CD4-positive, alpha-beta memory T cell (primary cell): ENCODE measurements at regions not wholly inside any gene's neighbourhood (a gene's known extent, or its start where the extent isn't known, plus 50 kb on each side); places are given as distances from the start of the nearest gene placed in this dataset.

Source experiments
- CTCF ChIA-PET: fragments of 350-600 bp; sonication (Branson Sonifier 250); formaldehyde crosslinking; loops from one replicate; lab custom pipeline; 2021; ENCODE audit warnings: inconsistent platforms; ENCODE audit not compliant: partially characterized antibody; lab: Charles Lee
- POLR2A ChIA-PET: fragments of 350-600 bp; sonication (Branson Sonifier 250); formaldehyde crosslinking; loops from one replicate; lab custom pipeline; 2021; ENCODE audit not compliant: partially characterized antibody; lab: Charles Lee
- DNase-seq, 5 donors: peaks; one replicate each; pipeline versions ENCODE4 v3.0.0 to v3.0.0-alpha.2; 2020 to 2022; ENCODE audit warnings: mixed read lengths in 1 of 5
- H3K27ac ChIP-seq: one replicate; pipeline ENCODE4 v1.7.0; 2013; ENCODE audit warnings: low read depth, low read length
- H3K27me3 ChIP-seq: 2 replicates; pipeline ENCODE4 v1.7.0; 2013; ENCODE audit warnings: mild to moderate bottlenecking, low read length, moderate library complexity; ENCODE audit not compliant: insufficient read depth
- H3K36me3 ChIP-seq: 2 replicates; pipeline ENCODE4 v1.7.0; 2013; ENCODE audit warnings: mild to moderate bottlenecking, low read length, moderate library complexity; ENCODE audit not compliant: insufficient read depth
- H3K4me1 ChIP-seq: 2 replicates; pipeline ENCODE4 v1.7.0; 2013; ENCODE audit warnings: mild to moderate bottlenecking, low read length, moderate library complexity; ENCODE audit not compliant: insufficient read depth
- H3K4me3 ChIP-seq, 2 donors: one replicate each; pipeline ENCODE4 v1.7.0; 2013; ENCODE audit warnings: low read length in 2 of 2, mild to moderate bottlenecking in 1 of 2
- H3K9me3 ChIP-seq, 2 donors: one replicate each; pipeline ENCODE4 v1.7.0; 2013; ENCODE audit warnings: low read length in 2 of 2, control low read depth in 1 of 2; ENCODE audit not compliant: control insufficient read depth in 1 of 2
- H3K27ac Mint-ChIP-seq, 7 donors: one replicate each; pipeline ENCODE4 v1.8.0; 2020 to 2021; ENCODE audit warnings: mixed read lengths in 7 of 7, mild to moderate bottlenecking in 6 of 7, inconsistent platforms in 3 of 7, moderate library complexity in 3 of 7
- H3K27me3 Mint-ChIP-seq, 2 donors: one replicate each; pipeline ENCODE4 v1.8.0; 2020 to 2021; ENCODE audit warnings: mixed read lengths in 2 of 2
- H3K36me3 Mint-ChIP-seq, 2 donors: one replicate each; pipeline ENCODE4 v1.8.0; 2020 to 2021; ENCODE audit warnings: mixed read lengths in 2 of 2, inconsistent platforms in 1 of 2, mild to moderate bottlenecking in 1 of 2
- H3K4me1 Mint-ChIP-seq, 4 donors: one replicate each; pipeline ENCODE4 v1.8.0; 2020 to 2021; ENCODE audit warnings: mixed read lengths in 4 of 4, mild to moderate bottlenecking in 1 of 4
- H3K4me3 Mint-ChIP-seq, 8 donors: one replicate each; pipeline ENCODE4 v1.8.0; 2020 to 2021; ENCODE audit warnings: mixed read lengths in 8 of 8, mild to moderate bottlenecking in 7 of 8, moderate library complexity in 6 of 8, inconsistent platforms in 3 of 8
- H3K9me3 Mint-ChIP-seq, 8 donors: one replicate each; pipeline ENCODE4 v1.8.0; 2020 to 2021; ENCODE audit warnings: mixed read lengths in 8 of 8, mild to moderate bottlenecking in 5 of 8, inconsistent platforms in 3 of 8, moderate library complexity in 1 of 8
- intact Hi-C: fragments of 100-400 bp; cut with micrococcal nuclease; formaldehyde crosslinking; loops from one replicate; pipeline ENCODE4 v1.15.1; 2023

GRCh38 chr4:141540643-141541042 lies 95.7 kb upstream of the IL15 start:
- H3K4me3 Mint-ChIP-seq: no peak overlapping the region
- no peaks in the 10 kb centered on the region for H3K36me3 ChIP-seq
- ChIA-PET CTCF (no interaction called here), POLR2A (no interaction called here)
- H3K27me3 ChIP-seq: no peaks in the 10 kb centered on the region
- H3K4me1 Mint-ChIP-seq: no peaks in the 10 kb centered on the region
- no peaks in the 10 kb centered on the region for H3K4me1 ChIP-seq
- no peaks in the 10 kb centered on the region for H3K36me3 Mint-ChIP-seq
- no peak overlapping the region for H3K4me3 ChIP-seq
- H3K27me3 Mint-ChIP-seq: no peaks in the 10 kb centered on the region
- no peak overlapping the region for H3K27ac ChIP-seq
- H3K9me3 Mint-ChIP-seq: peaks cover 0 to 15% (median 3%) of the 10 kb centered on the region in 8 donors
- no peak overlapping the region for H3K27ac Mint-ChIP-seq
- DNase-seq: no peak
- no peaks in the 10 kb centered on the region for H3K9me3 ChIP-seq
- intact Hi-C loops: no loop called here

DNA sequence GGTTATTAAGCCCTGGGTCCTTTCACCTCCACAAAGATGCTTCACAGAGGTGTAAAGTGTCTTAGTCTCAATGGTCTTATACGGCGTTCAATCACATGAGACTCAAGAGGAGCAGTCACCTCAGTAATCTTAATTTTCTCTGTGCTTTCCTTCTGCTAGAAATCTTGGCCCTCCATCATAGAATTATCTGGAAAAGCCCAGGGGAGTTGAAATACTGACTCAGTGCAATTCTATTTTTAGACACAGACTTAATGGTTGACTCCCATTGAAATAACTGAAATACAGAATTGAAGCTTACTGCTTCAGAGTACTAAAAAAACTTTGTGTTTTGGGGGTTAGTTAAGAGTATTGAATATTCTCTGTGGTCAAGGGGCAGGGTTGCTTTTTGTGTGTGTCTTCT lies 94.5 kb upstream of the IL15 start:
- Histone ChIP-seq H3K36me3 (no peaks in the 10 kb centered on the region), H3K27me3 (no peaks in the 10 kb centered on the region), H3K4me3 (no peak overlapping the region), H3K27ac (no peak overlapping the region), H3K9me3 (no peaks in the 10 kb centered on the region), H3K4me1 (no peaks in the 10 kb centered on the region)
- Mint-ChIP-seq H3K9me3 (peaks cover 0 to 15% (median 3%) of the 10 kb centered on the region in 8 donors), H3K27ac (no peak overlapping the region), H3K4me1 (no peaks in the 10 kb centered on the region), H3K4me3 (no peak overlapping the region), H3K27me3 (no peaks in the 10 kb centered on the region), H3K36me3 (no peaks in the 10 kb centered on the region)
- ChIA-PET CTCF (no interaction called here), POLR2A (no interaction called here)
- no peak for DNase-seq
- intact Hi-C loops: no loop called here

DNA sequence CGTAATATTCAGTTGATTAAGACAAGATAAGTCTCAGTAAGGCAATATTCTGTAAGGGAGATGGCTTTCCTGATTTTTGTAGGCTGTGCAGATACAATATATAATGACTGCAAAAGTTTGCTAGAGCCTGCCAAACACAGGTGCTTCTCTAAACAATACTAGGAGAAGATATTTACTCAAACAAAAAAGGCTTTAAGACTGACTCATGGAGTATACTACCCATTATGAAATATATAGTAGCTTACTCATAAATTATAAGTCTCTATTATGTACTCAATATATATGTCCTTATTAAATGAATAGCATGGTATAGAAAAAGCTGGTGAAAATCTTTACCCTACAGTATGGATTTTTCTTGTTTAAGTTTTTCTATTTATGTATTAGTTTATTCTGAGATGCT lies 93.2 kb upstream of the IL15 start:
- Mint-ChIP-seq H3K4me3 (no peak overlapping the region), H3K36me3 (no peaks in the 10 kb centered on the region), H3K9me3 (peaks cover 0 to 10% (median 4%) of the 10 kb centered on the region in 8 donors), H3K4me1 (no peaks in the 10 kb centered on the region), H3K27ac (no peak overlapping the region), H3K27me3 (peaks cover 0 to 2% of the 10 kb centered on the region in 2 donors)
- ChIA-PET POLR2A (no interaction called here), CTCF (no interaction called here)
- Histone ChIP-seq H3K27ac (no peak overlapping the region), H3K27me3 (no peaks in the 10 kb centered on the region), H3K4me3 (no peak overlapping the region), H3K9me3 (no peaks in the 10 kb centered on the region), H3K4me1 (no peaks in the 10 kb centered on the region), H3K36me3 (no peaks in the 10 kb centered on the region)
- intact Hi-C loops: no loop called here
- DNase-seq: no peak

- POLR2A ChIA-PET: no interaction called here
- Histone ChIP-seq H3K9me3 (no peaks in the 10 kb centered on the region), H3K36me3 (no peaks in the 10 kb centered on the region), H3K4me1 (no peaks in the 10 kb centered on the region), H3K27me3 (no peaks in the 10 kb centered on the region), H3K27ac (no peak overlapping the region), H3K4me3 (no peak overlapping the region)
- CTCF ChIA-PET: no interaction called here
- no peaks in the 10 kb centered on the region for H3K36me3 Mint-ChIP-seq
- intact Hi-C loops: no loop called here
- no peak overlapping the region for H3K4me3 Mint-ChIP-seq
- no peaks in the 10 kb centered on the region for H3K4me1 Mint-ChIP-seq
- H3K9me3 Mint-ChIP-seq: peaks cover 0 to 5% (median under 1%) of the 10 kb centered on the region in 8 donors
- no peak overlapping the region for H3K27ac Mint-ChIP-seq
- no peak for DNase-seq
- peaks cover 0 to 2% of the 10 kb centered on the region in 2 donors for H3K27me3 Mint-ChIP-seq
Observed at GRCh38 chr4:141543706-141544105, 92.7 kb upstream of the IL15 start.

GRCh38 chr4:141548791-141549190 lies 87.6 kb upstream of the IL15 start:
- no peak overlapping the region for H3K27ac ChIP-seq
- Mint-ChIP-seq H3K4me1 (no peaks in the 10 kb centered on the region), H3K4me3 (no peak overlapping the region), H3K36me3 (no peaks in the 10 kb centered on the region), H3K27me3 (peaks cover 1 to 2% of the 10 kb centered on the region in 2 donors), H3K9me3 (peaks cover 0 to 29% (median 8%) of the 10 kb centered on the region in 8 donors), H3K27ac (no peak overlapping the region)
- no peak for DNase-seq
- H3K4me1 ChIP-seq: no peaks in the 10 kb centered on the region
- no peaks in the 10 kb centered on the region for H3K27me3 ChIP-seq
- no peaks in the 10 kb centered on the region for H3K9me3 ChIP-seq
- ChIA-PET CTCF (no interaction called here), POLR2A (no interaction called here)
- intact Hi-C loops: no loop called here
- H3K4me3 ChIP-seq: no peak overlapping the region
- no peaks in the 10 kb centered on the region for H3K36me3 ChIP-seq

- Mint-ChIP-seq H3K9me3 (peaks cover 0 to 4% (median 0%) of the 10 kb centered on the region in 8 donors), H3K27ac (no peak overlapping the region), H3K27me3 (peaks cover 0 to 1% of the 10 kb centered on the region in 2 donors), H3K4me1 (peaks cover 0 to 2% (median 0%) of the 10 kb centered on the region in 4 donors), H3K4me3 (no peak overlapping the region), H3K36me3 (no peaks in the 10 kb centered on the region)
- no peaks in the 10 kb centered on the region for H3K27me3 ChIP-seq
- no peak overlapping the region for H3K4me3 ChIP-seq
- H3K27ac ChIP-seq: no peak overlapping the region
- H3K9me3 ChIP-seq: no peaks in the 10 kb centered on the region
- ChIA-PET CTCF (no interaction called here), POLR2A (no interaction called here)
- intact Hi-C loops: no loop called here
- no peak for DNase-seq
- no peaks in the 10 kb centered on the region for H3K4me1 ChIP-seq
- H3K36me3 ChIP-seq: no peaks in the 10 kb centered on the region
Observed at GRCh38 chr4:141560056-141560455, 76.3 kb upstream of the IL15 start.

DNA sequence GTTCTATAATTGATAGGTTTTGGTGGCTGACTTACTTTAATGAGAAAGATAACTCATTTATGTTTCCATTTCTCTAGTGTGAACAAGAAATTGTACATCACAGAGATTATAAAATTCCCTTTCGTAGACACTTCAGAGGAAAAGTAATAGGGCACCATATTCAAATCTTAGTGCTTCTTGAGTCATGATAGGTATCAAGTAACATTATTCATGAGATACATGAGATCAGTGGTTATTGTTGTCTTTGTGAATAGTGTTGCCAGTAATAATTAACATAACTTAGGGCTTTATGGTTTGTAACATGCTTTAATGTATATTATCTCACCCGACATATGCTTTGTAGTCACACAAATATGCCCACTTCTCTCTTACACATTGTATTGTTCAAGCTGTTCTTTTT lies 73.7 kb upstream of the IL15 start:
- H3K27me3 ChIP-seq: no peaks in the 10 kb centered on the region
- CTCF ChIA-PET: no interaction called here
- Mint-ChIP-seq H3K36me3 (no peaks in the 10 kb centered on the region), H3K4me3 (no peak overlapping the region), H3K9me3 (peaks cover 0 to 2% (median 0%) of the 10 kb centered on the region in 8 donors), H3K27me3 (peaks cover 0 to 1% of the 10 kb centered on the region in 2 donors), H3K4me1 (no peaks in the 10 kb centered on the region), H3K27ac (no peak overlapping the region)
- intact Hi-C loops: no loop called here
- POLR2A ChIA-PET: no interaction called here
- DNase-seq: no peak
- no peak overlapping the region for H3K27ac ChIP-seq
- H3K9me3 ChIP-seq: no peaks in the 10 kb centered on the region
- H3K4me3 ChIP-seq: no peak overlapping the region
- no peaks in the 10 kb centered on the region for H3K36me3 ChIP-seq
- H3K4me1 ChIP-seq: no peaks in the 10 kb centered on the region

DNA sequence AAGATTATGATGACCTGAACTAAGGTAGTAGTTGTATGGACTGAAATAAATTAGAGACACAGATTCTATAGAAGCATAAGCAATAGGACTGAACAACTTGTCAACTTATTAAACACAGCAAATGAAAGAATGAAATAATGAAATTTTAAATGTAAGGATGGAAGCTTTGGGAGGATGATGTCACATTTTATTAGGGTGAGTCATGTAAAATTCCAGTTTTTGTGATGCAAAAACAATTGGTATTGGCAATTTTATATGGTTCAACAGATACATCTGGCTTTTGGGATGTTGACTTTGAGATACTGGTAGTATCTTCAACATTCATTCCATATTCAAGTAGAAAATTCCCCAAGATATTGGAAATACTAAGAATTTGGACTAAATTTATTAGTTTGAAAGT lies 72.7 kb upstream of the IL15 start:
- no peaks in the 10 kb centered on the region for H3K27me3 ChIP-seq
- no peaks in the 10 kb centered on the region for H3K4me1 Mint-ChIP-seq
- H3K4me3 Mint-ChIP-seq: no peak overlapping the region
- peaks cover 0 to 4% (median 0%) of the 10 kb centered on the region in 8 donors for H3K9me3 Mint-ChIP-seq
- H3K9me3 ChIP-seq: no peaks in the 10 kb centered on the region
- no peak overlapping the region for H3K4me3 ChIP-seq
- intact Hi-C loops: no loop called here
- H3K36me3 ChIP-seq: no peaks in the 10 kb centered on the region
- no peak overlapping the region for H3K27ac Mint-ChIP-seq
- ChIA-PET CTCF (no interaction called here), POLR2A (no interaction called here)
- peaks cover under 1 to 4% of the 10 kb centered on the region in 2 donors for H3K27me3 Mint-ChIP-seq
- no peak overlapping the region for H3K27ac ChIP-seq
- H3K4me1 ChIP-seq: no peaks in the 10 kb centered on the region
- no peak for DNase-seq
- H3K36me3 Mint-ChIP-seq: no peaks in the 10 kb centered on the region
